Caki2 (cell line): ENCODE measurements at regions not wholly inside any gene's neighbourhood (a gene's known extent, or its start where the extent isn't known, plus 50 kb on each side); places are given as distances from the start of the nearest gene placed in this dataset.

Experiments
- DNase-seq: peaks from one replicate; pipeline ENCODE4 v3.0.0-alpha.2; 2015; ENCODE audit warnings: low read depth
- in situ Hi-C: cut with HindIII; loops from 2 replicates; pipeline ENCODE4 v1.10.0; 2016; ENCODE audit warnings: low sequenced_read_pairs, low pct_unique_long_range_greater_than_20kb, mixed read lengths

- DNase-seq = no peak
- in situ Hi-C loops = no loop called here
Observed at GRCh38 chr5:82365026-82365425, 86.9 kb upstream of the RPS23 start.

GRCh38 chr5:82364497-82364896 is 86.3 kb upstream of the RPS23 start:
- peak; percentile 30 for DNase-seq
- in situ Hi-C loops = no loop called here

GRCh38 chr5:82363524-82363923 is 85.4 kb upstream of the RPS23 start:
- no peak for DNase-seq
- in situ Hi-C loops = no loop called here

DNA sequence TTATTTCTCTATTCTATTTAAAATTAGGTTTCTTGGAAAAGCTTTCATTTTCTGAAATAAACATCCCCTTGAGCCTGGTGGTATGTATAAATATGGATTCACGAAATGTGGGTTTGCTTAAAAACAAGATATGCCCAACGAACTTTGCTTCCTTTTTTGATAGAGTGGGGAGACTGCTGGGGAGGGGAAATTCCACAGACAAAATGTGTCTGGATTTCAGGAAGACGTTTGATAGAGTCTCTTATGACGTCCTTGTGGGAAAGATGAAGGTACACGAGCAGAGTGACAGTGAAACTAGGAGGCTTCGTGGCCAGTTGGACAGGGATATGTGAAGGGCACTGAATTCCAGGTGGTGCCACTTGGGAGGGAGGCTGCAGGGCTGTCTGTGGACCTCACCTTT is 84.5 kb upstream of the RPS23 start:
- no peak for DNase-seq
- in situ Hi-C loops = no loop called here

DNA sequence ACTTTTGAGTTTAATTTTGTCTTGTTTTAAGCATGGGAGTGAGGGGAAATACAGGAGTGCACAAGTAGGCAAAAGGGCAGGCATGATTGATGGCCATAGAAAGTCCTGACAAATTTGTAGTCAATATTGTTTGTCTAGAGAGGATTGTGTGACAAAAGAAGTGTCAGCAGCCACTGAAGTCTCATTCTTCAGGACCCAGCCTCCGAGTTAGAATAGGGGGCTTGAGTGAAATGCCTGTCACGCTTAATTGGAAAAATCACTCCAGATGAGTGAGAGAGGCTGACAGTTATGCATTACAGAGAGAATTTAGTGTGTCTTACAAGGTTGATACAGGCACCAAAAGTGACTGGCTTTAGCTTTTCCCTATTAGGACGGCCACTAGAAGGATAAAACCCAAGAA is 81.9 kb upstream of the RPS23 start:
- DNase-seq = no peak
- in situ Hi-C loops = no loop called here

DNA sequence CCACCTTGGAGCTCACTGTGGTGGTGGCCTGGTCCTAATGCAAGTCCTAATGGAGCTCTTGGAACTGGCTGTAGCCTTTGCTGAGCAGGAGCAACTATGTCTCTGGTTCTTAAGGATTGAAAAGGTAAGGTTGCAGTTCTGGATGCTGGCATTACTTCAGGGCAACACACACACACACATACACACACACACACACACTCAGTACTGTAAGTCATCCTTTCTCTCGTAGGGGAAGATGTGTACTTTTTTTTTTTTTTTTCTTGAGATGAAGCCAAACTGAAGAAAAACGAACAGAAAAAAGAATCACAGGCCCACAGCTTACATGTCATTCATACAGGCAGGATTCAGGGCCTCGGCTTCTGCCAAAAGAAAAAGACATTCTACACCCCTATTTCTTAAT is 81.1 kb upstream of the RPS23 start:
- in situ Hi-C loops = no loop called here

GRCh38 chr5:82358457-82358856 is 80.3 kb upstream of the RPS23 start:
- in situ Hi-C loops = no loop called here
- DNase-seq = no peak

More for the DNA sequence above, 81.1 kb upstream of the RPS23 start:
- no peak for DNase-seq

DNA sequence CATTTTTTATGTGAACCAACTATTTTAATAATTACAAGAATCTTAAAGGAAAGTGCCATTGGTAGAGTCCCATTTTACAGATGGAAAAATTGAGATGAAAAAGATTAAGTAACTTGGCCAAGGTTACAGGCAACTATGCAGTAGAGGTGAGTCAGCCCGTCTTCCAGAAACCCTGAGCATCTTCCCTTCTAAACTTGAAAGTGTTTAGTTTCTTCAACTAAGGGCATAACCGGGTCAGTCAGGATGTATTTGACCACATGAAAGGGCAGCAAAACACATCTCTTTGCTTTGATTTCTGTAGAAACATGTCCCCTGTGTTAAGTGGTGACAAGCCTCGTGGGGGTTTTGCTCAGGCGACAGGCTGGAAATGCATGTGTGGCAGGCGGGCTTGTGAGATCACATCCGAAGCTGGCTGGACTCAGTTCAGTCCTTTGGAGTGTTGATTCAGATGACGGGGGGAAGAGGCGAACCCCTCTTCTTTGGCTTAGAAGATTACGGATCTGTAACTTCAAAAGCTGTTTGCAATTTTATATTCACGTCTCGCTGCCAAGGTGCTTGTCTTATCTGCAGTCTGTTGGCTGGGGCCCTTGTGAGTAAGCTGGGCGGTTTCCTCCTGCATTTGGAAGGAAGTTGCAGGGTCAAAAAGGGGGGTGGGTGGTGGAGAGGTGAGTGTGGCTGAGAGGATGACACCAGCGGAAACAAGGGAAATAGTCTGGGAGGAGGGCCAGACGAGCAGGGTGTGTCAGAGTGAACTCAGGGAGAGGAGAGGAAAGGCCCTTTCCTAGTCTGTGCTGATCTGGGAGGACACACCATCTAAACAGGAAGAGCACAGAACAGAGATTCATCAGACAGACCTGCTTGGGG is 78.9 kb upstream of the RPS23 start:
- in situ Hi-C loops = no loop called here
- peak; percentile 71 for DNase-seq

GRCh38 chr5:82356021-82356420 is 77.9 kb upstream of the RPS23 start:
- in situ Hi-C loops = no loop called here

DNA sequence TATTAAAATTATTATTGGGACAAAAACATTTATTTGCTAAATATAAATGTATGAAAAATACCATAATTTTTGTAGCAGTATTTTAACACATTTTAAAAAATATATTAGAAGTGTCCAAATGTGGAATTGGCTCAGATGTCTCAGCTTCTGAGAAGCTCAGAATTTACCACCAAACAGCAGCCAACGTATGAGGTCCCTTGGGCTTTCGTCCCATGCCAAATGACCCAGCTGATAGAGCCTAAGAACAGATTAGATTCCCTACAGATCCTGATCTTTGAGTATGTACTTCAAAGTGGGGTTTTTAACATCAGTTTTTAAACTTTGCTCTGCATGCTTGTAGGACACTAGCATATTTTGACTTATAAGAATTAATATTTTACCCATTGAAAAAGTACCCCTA is 77.3 kb upstream of the RPS23 start:
- DNase-seq = no peak
- in situ Hi-C loops = no loop called here

More at GRCh38 chr5:82356021-82356420, 77.9 kb upstream of the RPS23 start:
- DNase-seq = no peak

GRCh38 chr5:82355053-82355452 is 76.9 kb upstream of the RPS23 start:
- in situ Hi-C loops = no loop called here
- no peak for DNase-seq

DNA sequence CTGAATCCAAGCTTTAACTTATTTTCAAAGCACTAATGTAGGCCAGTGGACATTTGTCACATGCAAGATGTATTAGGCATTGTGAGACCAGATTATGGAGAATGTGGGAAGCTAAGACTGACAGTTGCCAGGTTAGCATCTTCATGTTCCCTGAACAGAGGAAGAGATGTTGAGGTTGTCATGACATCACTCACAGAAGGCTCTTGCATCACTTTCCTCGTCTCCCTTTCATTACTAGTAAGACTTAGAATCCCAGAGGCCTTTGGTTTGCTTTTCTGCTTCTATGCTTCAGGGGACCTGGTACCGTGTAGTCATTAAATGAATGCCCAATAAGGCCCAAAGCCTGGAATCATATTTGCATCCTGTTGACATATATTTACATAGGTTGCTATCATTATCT is 76.4 kb upstream of the RPS23 start:
- DNase-seq = no peak
- in situ Hi-C loops = no loop called here

DNA sequence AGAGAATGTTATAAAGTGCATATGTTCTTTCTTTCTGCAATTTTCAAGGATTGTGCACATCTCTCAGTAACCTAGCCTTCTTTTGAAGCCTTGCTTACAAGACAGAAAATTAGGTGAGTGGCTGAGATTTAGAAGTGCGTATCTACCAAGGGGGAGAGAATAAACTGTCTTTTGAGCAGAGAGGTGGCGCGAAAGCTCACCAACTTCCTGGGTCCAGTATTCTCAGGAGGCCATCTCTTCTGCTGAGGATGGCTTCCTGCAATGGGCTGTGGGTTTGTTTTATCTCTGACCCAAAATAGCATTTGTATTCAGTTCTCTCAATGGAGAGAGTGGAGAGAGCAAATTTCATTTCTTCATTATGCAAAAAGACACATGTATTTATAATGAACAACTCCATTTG is 75.4 kb upstream of the RPS23 start:
- DNase-seq = no peak
- in situ Hi-C loops = no loop called here

DNA sequence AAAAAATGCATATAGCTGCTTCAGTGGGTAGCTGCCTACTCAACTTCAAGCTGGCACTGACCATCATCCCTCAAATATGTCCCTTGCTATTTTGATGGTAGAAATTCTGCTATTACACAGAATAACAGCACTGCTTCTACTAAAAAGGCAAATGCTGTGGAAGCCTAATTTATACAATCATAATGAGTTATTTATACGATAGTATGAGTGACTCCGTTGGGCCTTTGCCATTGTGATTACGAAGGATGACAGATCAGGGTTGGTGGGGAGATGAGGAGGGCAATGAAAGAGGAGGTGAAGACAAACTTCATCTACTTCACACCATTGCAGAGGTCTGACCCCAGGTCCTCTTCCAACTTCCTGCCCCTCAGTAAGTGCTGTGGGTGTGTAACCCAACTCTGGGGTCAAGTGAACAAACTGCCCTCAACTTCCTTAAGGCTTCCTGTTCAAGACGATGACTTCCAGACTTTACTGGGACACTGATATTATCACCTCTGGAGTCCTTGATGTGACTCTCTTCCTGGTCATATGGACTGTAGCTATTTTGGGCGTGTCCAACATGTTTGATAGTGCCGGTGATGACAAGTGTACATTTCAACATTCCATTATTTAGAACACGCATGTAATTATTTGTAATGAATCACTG is 74.1 kb upstream of the RPS23 start:
- DNase-seq = no peak
- in situ Hi-C loops = no loop called here

- peak; percentile 66 for DNase-seq
- in situ Hi-C loops = no loop called here
Observed at GRCh38 chr5:82351754-82352145, 73.6 kb upstream of the RPS23 start.

DNA sequence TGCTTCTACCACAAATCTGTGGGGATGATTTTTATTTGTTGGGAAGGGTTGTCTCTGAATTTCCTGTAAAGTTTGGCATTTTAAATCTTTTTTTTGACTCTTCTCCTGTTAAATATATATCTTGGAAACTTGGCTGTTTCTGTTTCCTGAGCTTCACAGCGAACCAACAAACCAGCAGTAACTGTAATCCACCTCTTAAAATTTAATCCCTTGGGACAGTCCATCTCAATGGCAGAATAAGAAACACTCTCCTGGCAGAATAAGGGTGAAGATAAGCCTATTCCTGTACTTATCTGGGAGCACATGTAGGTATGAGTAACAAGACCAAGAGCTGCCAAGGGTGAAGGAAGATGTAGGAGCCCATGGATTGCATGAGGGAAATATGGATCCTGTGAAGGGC is 73.1 kb upstream of the RPS23 start:
- DNase-seq = no peak
- in situ Hi-C loops = no loop called here

- DNase-seq = no peak
- in situ Hi-C loops = no loop called here
Observed at GRCh38 chr5:82349652-82350051, 71.5 kb upstream of the RPS23 start.

GRCh38 chr5:82348784-82349425 is 70.8 kb upstream of the RPS23 start:
- in situ Hi-C loops = no loop called here
- DNase-seq = no peak

- no peak for DNase-seq
- in situ Hi-C loops = no loop called here
Observed at GRCh38 chr5:82347201-82347865, 69.2 kb upstream of the RPS23 start.
